ENCODE measurements at regions not wholly inside any gene's neighbourhood (a gene's known extent, or its start where the extent isn't known, plus 50 kb on each side); places are given as distances from the start of the nearest gene placed in this dataset.

DNA sequence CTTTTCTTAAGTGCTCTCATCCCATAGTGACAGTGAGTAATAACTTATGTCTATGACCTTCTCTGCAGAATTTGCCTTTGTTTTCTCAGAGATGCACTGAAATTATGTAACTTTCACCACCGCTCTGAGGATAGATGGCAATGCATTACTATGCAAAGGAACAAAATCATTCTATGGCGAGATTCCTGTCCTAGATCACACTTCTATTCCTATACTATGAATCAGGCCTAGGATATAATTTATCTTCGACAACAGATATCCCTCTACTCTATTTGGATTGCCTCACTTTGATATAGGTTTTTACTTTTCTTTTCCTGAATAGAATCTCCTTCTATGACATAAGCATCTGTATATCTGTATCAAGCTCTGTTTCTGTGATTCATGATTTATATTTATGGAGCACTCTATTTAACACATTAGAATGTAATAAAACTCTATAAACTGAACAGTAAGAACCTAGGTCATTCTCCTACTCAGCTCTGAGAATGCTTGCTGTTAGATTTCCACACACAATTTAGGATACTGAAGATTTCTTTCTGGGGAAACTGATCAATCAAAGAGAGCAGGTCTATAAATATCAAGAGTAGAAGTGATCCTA, 1082.3 kb upstream of the ADGRL3 start:
- TF ChIP-seq, protein P1, sequence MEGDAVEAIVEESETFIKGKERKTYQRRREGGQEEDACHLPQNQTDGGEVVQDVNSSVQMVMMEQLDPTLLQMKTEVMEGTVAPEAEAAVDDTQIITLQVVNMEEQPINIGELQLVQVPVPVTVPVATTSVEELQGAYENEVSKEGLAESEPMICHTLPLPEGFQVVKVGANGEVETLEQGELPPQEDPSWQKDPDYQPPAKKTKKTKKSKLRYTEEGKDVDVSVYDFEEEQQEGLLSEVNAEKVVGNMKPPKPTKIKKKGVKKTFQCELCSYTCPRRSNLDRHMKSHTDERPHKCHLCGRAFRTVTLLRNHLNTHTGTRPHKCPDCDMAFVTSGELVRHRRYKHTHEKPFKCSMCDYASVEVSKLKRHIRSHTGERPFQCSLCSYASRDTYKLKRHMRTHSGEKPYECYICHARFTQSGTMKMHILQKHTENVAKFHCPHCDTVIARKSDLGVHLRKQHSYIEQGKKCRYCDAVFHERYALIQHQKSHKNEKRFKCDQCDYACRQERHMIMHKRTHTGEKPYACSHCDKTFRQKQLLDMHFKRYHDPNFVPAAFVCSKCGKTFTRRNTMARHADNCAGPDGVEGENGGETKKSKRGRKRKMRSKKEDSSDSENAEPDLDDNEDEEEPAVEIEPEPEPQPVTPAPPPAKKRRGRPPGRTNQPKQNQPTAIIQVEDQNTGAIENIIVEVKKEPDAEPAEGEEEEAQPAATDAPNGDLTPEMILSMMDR (IDR thresholded peaks at IDR 0.05) = no peak
- TF ChIP-seq POLR2A (IDR thresholded peaks at IDR 0.05) = no peak
- TF ChIP-seq EP300 (IDR thresholded peaks at IDR 0.05) = no peak
- TF ChIP-seq POLR2AphosphoS5 (IDR thresholded peaks at IDR 0.05) = no peak

Data from upper lobe of left lung (tissue), 4 donors.